ENCODE measurements at regions not wholly inside any gene's neighbourhood (a gene's known extent, or its start where the extent isn't known, plus 50 kb on each side); places are given as distances from the start of the nearest gene placed in this dataset.

DNA sequence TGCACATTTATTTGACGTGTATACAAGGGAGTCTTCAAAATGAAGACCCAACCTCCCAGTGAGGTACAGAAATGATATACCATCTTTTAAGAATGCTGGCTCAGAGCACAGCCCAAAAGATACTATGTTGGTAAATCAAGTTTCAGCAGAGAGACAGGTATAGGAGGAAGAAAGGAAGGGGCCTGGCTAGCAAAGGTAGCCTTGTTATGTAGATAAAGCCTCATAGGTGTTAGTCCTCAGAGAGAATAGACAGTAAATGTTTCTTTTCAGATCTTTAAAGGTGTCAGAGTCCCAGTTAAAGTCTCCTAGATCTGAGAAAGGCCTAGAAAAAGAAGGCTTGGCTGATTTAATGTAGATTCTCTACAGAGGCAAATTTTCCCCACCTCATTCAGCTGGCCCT is 213.8 kb downstream of the SI start:
- no peak for ATAC-seq (ENCODE audit: insufficient read depth, low FRiP score)
- Histone ChIP-seq H3K9me3 (ENCODE audit: control insufficient read depth in 4 of 4, insufficient read depth in 3 of 4, low read length in 3 of 4) (peaks cover 0 to 5% (median 0%) of the 10 kb centered on the region in 4 donors), H3K36me3 (ENCODE audit: control insufficient read depth in 4 of 4, insufficient read depth in 4 of 4, low read length in 4 of 4) (no peaks in the 10 kb centered on the region), H3K9ac (ENCODE audit: insufficient read depth in 1 of 2, low read length in 2 of 2) (no peak overlapping the region), H3K4me1 (ENCODE audit: control insufficient read depth in 5 of 5, insufficient read depth in 5 of 5, low read length in 5 of 5) (no peaks in the 10 kb centered on the region), H3K27me3 (ENCODE audit: control insufficient read depth in 3 of 3, insufficient read depth in 3 of 3, low read length in 2 of 3) (no peaks in the 10 kb centered on the region), H3K27ac (ENCODE audit: low read depth in 1 of 2, low read length in 1 of 2) (no peak overlapping the region), H3K4me3 (no peak overlapping the region)
- no peak for TF ChIP-seq CTCF (IDR thresholded peaks at IDR 0.05; ENCODE audit: control extremely low read depth, extremely low read depth)
- no peak for DNase-seq
- WGBS, 2 donors, result 0 to 88% methylated on average over 1 of the region's 1 CpG

DNA sequence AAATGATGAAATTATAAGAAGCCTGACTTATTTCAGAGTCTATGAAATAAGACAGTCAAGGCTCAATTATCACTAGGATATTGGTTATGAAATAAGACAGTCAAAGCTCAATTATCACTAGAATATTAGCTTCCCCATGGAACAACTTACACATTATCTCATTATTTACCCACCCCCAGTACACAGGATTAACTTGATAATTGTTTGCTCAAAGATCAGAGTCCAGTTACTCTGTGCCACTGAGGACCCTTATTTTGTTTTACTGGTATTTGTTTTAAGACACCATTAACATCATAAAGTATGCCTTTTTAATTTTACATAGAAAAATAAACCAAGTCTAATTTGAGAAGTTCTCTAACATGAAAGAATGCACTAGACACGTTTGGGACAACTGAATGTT is 225.4 kb downstream of the SI start:
- Histone ChIP-seq H3K27ac (ENCODE audit: low read depth in 1 of 2, low read length in 1 of 2) (no peak overlapping the region), H3K4me3 (no peak overlapping the region), H3K9me3 (ENCODE audit: control insufficient read depth in 4 of 4, insufficient read depth in 3 of 4, low read length in 3 of 4) (no peaks in the 10 kb centered on the region), H3K9ac (ENCODE audit: insufficient read depth in 1 of 2, low read length in 2 of 2) (no peak overlapping the region), H3K27me3 (ENCODE audit: control insufficient read depth in 3 of 3, insufficient read depth in 3 of 3, low read length in 2 of 3) (no peaks in the 10 kb centered on the region), H3K36me3 (ENCODE audit: control insufficient read depth in 4 of 4, insufficient read depth in 4 of 4, low read length in 4 of 4) (no peaks in the 10 kb centered on the region), H3K4me1 (ENCODE audit: control insufficient read depth in 5 of 5, insufficient read depth in 5 of 5, low read length in 5 of 5) (no peaks in the 10 kb centered on the region)
- WGBS, 2 donors, result 24 to 36% methylated on average over 1 of the region's 1 CpG
- TF ChIP-seq CTCF (IDR thresholded peaks at IDR 0.05; ENCODE audit: control extremely low read depth, extremely low read depth), result no peak
- ATAC-seq (ENCODE audit: insufficient read depth, low FRiP score) (no peak), DNase-seq (no peak)

GRCh38 chr3:164851905-164852304 is 226.4 kb downstream of the SI start:
- ATAC-seq (ENCODE audit: insufficient read depth, low FRiP score) (no peak), DNase-seq (no peak)
- H3K27me3 ChIP-seq (ENCODE audit: control insufficient read depth in 3 of 3, insufficient read depth in 3 of 3, low read length in 2 of 3), result no peaks in the 10 kb centered on the region
- H3K4me3 ChIP-seq, result no peak overlapping the region
- H3K27ac ChIP-seq (ENCODE audit: low read depth in 1 of 2, low read length in 1 of 2), result no peak overlapping the region
- H3K4me1 ChIP-seq (ENCODE audit: control insufficient read depth in 5 of 5, insufficient read depth in 5 of 5, low read length in 5 of 5), result no peaks in the 10 kb centered on the region
- no peaks in the 10 kb centered on the region for H3K9me3 ChIP-seq (ENCODE audit: control insufficient read depth in 4 of 4, insufficient read depth in 3 of 4, low read length in 3 of 4)
- no peaks in the 10 kb centered on the region for H3K36me3 ChIP-seq (ENCODE audit: control insufficient read depth in 4 of 4, insufficient read depth in 4 of 4, low read length in 4 of 4)
- no peak for TF ChIP-seq CTCF (IDR thresholded peaks at IDR 0.05; ENCODE audit: control extremely low read depth, extremely low read depth)
- WGBS, 2 donors, result 74% methylated on average over 1 of the region's 1 CpG
- no peak overlapping the region for H3K9ac ChIP-seq (ENCODE audit: insufficient read depth in 1 of 2, low read length in 2 of 2)

DNA sequence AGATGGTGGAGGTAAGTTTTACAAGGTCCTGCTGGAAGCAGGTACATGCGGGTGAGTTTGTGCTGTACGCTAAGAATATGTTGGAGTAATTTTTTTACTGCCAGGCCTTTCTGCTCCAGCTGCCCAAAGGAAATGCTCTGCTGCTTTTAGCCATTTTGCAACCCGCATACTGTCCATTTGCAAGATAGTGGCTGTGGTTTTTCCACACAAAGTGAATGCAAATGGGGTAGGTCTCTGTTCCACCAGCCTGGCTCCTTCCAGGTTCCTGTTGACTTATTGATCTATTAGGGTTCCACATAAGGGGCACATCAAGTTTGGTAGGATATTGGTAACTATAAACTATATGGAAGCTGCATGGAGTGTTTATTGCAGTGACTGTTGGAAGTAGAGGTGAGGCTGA is 227.1 kb downstream of the SI start:
- Histone ChIP-seq H3K27me3 (ENCODE audit: control insufficient read depth in 3 of 3, insufficient read depth in 3 of 3, low read length in 2 of 3) (no peaks in the 10 kb centered on the region), H3K36me3 (ENCODE audit: control insufficient read depth in 4 of 4, insufficient read depth in 4 of 4, low read length in 4 of 4) (no peaks in the 10 kb centered on the region), H3K4me1 (ENCODE audit: control insufficient read depth in 5 of 5, insufficient read depth in 5 of 5, low read length in 5 of 5) (no peaks in the 10 kb centered on the region), H3K27ac (ENCODE audit: low read depth in 1 of 2, low read length in 1 of 2) (no peak overlapping the region), H3K9me3 (ENCODE audit: control insufficient read depth in 4 of 4, insufficient read depth in 3 of 4, low read length in 3 of 4) (no peaks in the 10 kb centered on the region), H3K4me3 (no peak overlapping the region), H3K9ac (ENCODE audit: insufficient read depth in 1 of 2, low read length in 2 of 2) (no peak overlapping the region)
- 70 to 85% methylated on average over 3 of the region's 3 CpGs for WGBS, 2 donors
- TF ChIP-seq CTCF (IDR thresholded peaks at IDR 0.05; ENCODE audit: control extremely low read depth, extremely low read depth), result no peak
- ATAC-seq (ENCODE audit: insufficient read depth, low FRiP score), result no peak
- no peak for DNase-seq

All from lung (tissue), 11 donors.